CD4-positive, alpha-beta T cell treated with Interleukin-4 for 1 hour (primary cell): ENCODE measurements at regions not wholly inside any gene's neighbourhood (a gene's known extent, or its start where the extent isn't known, plus 50 kb on each side); places are given as distances from the start of the nearest gene placed in this dataset.
"Not testable (repeated sequence)": the region's sequence is repeated elsewhere in the genome, so short reads cannot be mapped to it uniquely, and the experiment has no call there.

Source experiments
- DNase-seq, 2 donors: peaks; one replicate each; pipeline ENCODE4 v3.0.0-alpha.2; 2020 to 2022

- no peak for DNase-seq
Observed at GRCh38 chr7:124101173-124101768, 68.4 kb upstream of the TMEM229A start.

- DNase-seq = no peak
Observed at GRCh38 chr7:124100190-124100589, 67.3 kb upstream of the TMEM229A start.

DNA sequence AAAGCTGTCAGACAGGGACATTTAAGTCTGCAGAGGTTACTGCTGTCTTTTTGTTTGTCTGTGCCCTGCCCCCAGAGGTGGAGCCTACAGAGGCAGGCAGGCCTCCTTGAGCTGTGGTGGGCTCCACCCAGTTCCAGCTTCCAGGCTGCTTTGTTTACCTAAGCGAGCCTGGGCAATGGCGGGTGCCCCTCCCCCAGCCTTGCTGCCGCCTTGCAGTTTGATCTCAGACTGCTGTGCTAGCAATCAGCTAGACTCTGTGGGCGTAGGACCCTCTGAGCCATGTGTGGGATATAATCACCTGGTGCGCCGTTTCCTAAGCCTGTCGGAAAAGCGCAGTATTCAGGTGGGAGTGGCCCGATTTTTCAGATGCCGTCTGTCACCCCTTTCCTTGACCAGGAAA, 66.7 kb upstream of the TMEM229A start:
- not testable (repeated sequence) for DNase-seq

GRCh38 chr7:124089621-124090020, 56.8 kb upstream of the TMEM229A start:
- no peak for DNase-seq

DNA sequence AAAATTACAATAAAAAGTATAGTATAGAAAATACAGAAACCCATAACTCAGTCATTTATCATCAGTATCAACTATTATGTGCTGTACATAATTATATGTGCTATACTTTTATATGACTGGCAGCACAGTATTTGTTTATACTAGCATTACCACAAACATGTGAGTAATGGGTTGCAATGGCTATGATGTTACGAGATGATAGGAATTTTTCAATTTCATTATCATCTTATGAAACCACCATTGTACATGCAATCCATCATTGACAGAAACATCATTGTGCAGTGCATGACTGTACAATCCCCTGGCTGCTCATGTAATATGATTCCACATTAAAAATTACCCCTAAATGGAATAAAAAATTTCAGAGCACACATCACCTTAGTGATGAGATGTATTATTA, 55.7 kb upstream of the TMEM229A start:
- no peak for DNase-seq

DNA sequence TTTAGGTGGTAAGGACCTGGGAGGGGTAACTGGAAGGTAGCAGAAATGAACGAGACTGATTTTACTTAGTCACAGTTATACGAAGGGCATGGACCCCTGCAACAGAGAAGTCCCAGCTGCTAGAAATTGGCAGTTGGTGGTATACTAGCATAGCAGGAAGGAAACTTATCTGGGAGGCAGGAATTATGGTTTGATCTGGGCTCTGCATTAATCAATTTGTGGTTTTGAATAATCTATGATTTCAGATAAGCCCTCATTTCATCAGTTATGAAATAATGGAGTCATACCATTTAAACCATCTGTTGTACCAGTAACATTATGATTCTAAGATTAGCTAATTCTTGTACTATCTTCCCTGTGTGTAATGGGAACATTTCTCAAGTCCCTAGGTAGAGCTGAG, 54.0 kb upstream of the TMEM229A start:
- no peak for DNase-seq

- no peak for DNase-seq
Observed at GRCh38 chr7:124085179-124085578, 52.3 kb upstream of the TMEM229A start.

- DNase-seq = no peak
Observed at GRCh38 chr7:124084024-124084423, 51.2 kb upstream of the TMEM229A start.
